ENCODE measurements at regions not wholly inside any gene's neighbourhood (a gene's known extent, or its start where the extent isn't known, plus 50 kb on each side); places are given as distances from the start of the nearest gene placed in this dataset.

- ATAC-seq = no peak
- no TSS peak for BruUV-seq (replicated peaks)
- H3K4me1 ChIP-seq (ENCODE audit: control insufficient read depth, insufficient read depth, low read length) = no peaks in the 10 kb centered on the region
- H3K27me3 ChIP-seq (ENCODE audit: control insufficient read depth, insufficient read depth, low read length) = no peaks in the 10 kb centered on the region
- no peak for DNase-seq (ENCODE audit: low read depth, low spot score)
- ChIA-PET POLR2A (no interaction called here), CTCF (no interaction called here)
- in situ Hi-C loops (cut with HindIII; ENCODE audit: low pct_unique_long_range_greater_than_20kb, low sequenced_read_pairs) (no loop called here), intact Hi-C loops (cut with micrococcal nuclease; ENCODE audit: unreplicated experiment) (no loop called here)
- TF ChIP-seq REST (IDR thresholded peaks at IDR 0.05; ENCODE audit: insufficient read depth in 1 of 2, low read depth in 2 of 2, low read length in 1 of 2) (no peak), TCF7L2 (IDR thresholded peaks at IDR 0.05; ENCODE audit: low read depth, low read length) (no peak), SIN3A (IDR thresholded peaks at IDR 0.05; ENCODE audit: borderline replicate concordance, insufficient read depth, low read depth, low read length) (no peak), POLR2AphosphoS5 (IDR thresholded peaks at IDR 0.05; ENCODE audit: low read depth, low read length) (no peak), CTCF (IDR thresholded peaks at IDR 0.05) (no peak)
- no peaks in the 10 kb centered on the region for H3K9me3 ChIP-seq (ENCODE audit: control insufficient read depth, insufficient read depth, low read depth, low read length)
- no peak overlapping the region for H3K27ac ChIP-seq (ENCODE audit: low read length)
- no peak overlapping the region for H3K4me3 ChIP-seq (ENCODE audit: low read depth in 2 of 2, low read length in 2 of 2)
- H3K36me3 ChIP-seq (ENCODE audit: control insufficient read depth, insufficient read depth, low read length) = no peaks in the 10 kb centered on the region
Observed at GRCh38 chr22:19658057-19658966, 56.0 kb upstream of the SEPTIN5 start.

GRCh38 chr22:19658967-19659804 lies 55.1 kb upstream of the SEPTIN5 start:
- CTCF ChIA-PET = no interaction called here
- Histone ChIP-seq H3K9me3 (ENCODE audit: control insufficient read depth, insufficient read depth, low read depth, low read length) (no peaks in the 10 kb centered on the region), H3K4me3 (ENCODE audit: low read depth in 2 of 2, low read length in 2 of 2) (no peak overlapping the region), H3K4me1 (ENCODE audit: control insufficient read depth, insufficient read depth, low read length) (no peaks in the 10 kb centered on the region), H3K36me3 (ENCODE audit: control insufficient read depth, insufficient read depth, low read length) (no peaks in the 10 kb centered on the region), H3K27ac (ENCODE audit: low read length) (no peak overlapping the region), H3K27me3 (ENCODE audit: control insufficient read depth, insufficient read depth, low read length) (no peaks in the 10 kb centered on the region)
- ATAC-seq (no peak), DNase-seq (ENCODE audit: low read depth, low spot score) (no peak)
- POLR2A ChIA-PET = no interaction called here
- intact Hi-C loops (cut with micrococcal nuclease; ENCODE audit: unreplicated experiment) = no loop called here
- no peak for TF ChIP-seq TCF7L2 (IDR thresholded peaks at IDR 0.05; ENCODE audit: low read depth, low read length)
- no peak for TF ChIP-seq REST (IDR thresholded peaks at IDR 0.05; ENCODE audit: insufficient read depth in 1 of 2, low read depth in 2 of 2, low read length in 1 of 2)
- no peak for TF ChIP-seq POLR2AphosphoS5 (IDR thresholded peaks at IDR 0.05; ENCODE audit: low read depth, low read length)
- in situ Hi-C loops (cut with HindIII; ENCODE audit: low pct_unique_long_range_greater_than_20kb, low sequenced_read_pairs) = no loop called here
- BruUV-seq (replicated peaks) = no TSS peak

All from Panc1 (cell line).